NCI-H2171 treated with DMSO at 0.1 percent for 48 hours (cell line): ENCODE measurements at regions not wholly inside any gene's neighbourhood (a gene's known extent, or its start where the extent isn't known, plus 50 kb on each side); places are given as distances from the start of the nearest gene placed in this dataset.

Source experiments
- DNase-seq: peaks from one replicate; lab custom pipeline; 2025; lab: John Stamatoyannopoulos, UW

- DNase-seq, result no peak
These were observed 61.4 kb upstream of the NR3C1 start for GRCh38 chr5:143464723-143465490.

- no peak for DNase-seq
These were observed 58.9 kb upstream of the NR3C1 start for GRCh38 chr5:143462431-143462830.

GRCh38 chr5:143459433-143459832, 55.9 kb upstream of the NR3C1 start:
- no peak for DNase-seq

- DNase-seq, result no peak
These were observed 53.6 kb upstream of the NR3C1 start for GRCh38 chr5:143456952-143457547.

GRCh38 chr5:143454936-143455516, 51.5 kb upstream of the NR3C1 start:
- peak; percentile 39 for DNase-seq

- no peak for DNase-seq
These were observed 50.2 kb upstream of the NR3C1 start for GRCh38 chr5:143453720-143454119.
